ENCODE measurements at regions not wholly inside any gene's neighbourhood (a gene's known extent, or its start where the extent isn't known, plus 50 kb on each side); places are given as distances from the start of the nearest gene placed in this dataset.

DNA sequence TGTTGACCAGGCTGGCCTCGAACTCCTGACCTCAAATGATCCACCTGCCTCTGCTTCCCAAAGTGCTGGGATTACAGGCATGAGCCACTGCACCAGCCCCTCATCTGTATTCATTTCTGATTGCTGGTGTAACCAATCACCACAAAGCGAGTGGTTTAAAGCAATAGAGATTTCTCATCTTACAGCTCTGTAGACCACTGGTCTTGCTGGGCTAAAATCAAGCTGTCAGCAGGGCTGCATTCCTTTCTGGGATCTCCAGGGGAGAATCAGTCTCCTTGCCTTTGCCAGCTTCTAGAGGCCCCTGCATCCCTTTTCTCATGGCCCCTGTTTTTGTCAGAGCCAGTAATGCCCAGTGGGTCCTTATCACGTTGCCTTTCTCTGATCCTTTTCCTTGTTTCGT lies 49.9 kb upstream of the PMEPA1 start:
- H3K9ac ChIP-seq (ENCODE audit: low read length in 3 of 3) = no peak overlapping the region
- H3K27ac ChIP-seq (ENCODE audit: low read depth in 2 of 2, low read length in 2 of 2) = no peak overlapping the region
- FAIRE-seq (no peak), DNase-seq (peak in 1 of 5 donors; percentile 18)
- TF ChIP-seq, protein P1, sequence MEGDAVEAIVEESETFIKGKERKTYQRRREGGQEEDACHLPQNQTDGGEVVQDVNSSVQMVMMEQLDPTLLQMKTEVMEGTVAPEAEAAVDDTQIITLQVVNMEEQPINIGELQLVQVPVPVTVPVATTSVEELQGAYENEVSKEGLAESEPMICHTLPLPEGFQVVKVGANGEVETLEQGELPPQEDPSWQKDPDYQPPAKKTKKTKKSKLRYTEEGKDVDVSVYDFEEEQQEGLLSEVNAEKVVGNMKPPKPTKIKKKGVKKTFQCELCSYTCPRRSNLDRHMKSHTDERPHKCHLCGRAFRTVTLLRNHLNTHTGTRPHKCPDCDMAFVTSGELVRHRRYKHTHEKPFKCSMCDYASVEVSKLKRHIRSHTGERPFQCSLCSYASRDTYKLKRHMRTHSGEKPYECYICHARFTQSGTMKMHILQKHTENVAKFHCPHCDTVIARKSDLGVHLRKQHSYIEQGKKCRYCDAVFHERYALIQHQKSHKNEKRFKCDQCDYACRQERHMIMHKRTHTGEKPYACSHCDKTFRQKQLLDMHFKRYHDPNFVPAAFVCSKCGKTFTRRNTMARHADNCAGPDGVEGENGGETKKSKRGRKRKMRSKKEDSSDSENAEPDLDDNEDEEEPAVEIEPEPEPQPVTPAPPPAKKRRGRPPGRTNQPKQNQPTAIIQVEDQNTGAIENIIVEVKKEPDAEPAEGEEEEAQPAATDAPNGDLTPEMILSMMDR (IDR thresholded peaks at IDR 0.05; ENCODE audit: borderline replicate concordance, extremely low read depth, insufficient read depth) = no peak
- peaks cover 0 to 2% (median 0%) of the 10 kb centered on the region in 3 donors for H3K9me3 ChIP-seq (ENCODE audit: control insufficient read depth in 2 of 3, insufficient read depth in 1 of 3, low read length in 3 of 3)
- H3K36me3 ChIP-seq (ENCODE audit: control insufficient read depth in 2 of 3, insufficient read depth in 3 of 3, low read length in 3 of 3) = no peaks in the 10 kb centered on the region
- H3K4me1 ChIP-seq (ENCODE audit: control insufficient read depth in 2 of 3, insufficient read depth in 2 of 3, low read depth in 1 of 3, low read length in 3 of 3) = no peaks in the 10 kb centered on the region
- H3K27me3 ChIP-seq (ENCODE audit: control insufficient read depth, insufficient read depth, low read length) = no peaks in the 10 kb centered on the region
- intact Hi-C loops (cut with DNase I) = no loop called here
- H3K4me3 ChIP-seq (ENCODE audit: low read length in 3 of 3) = no peak overlapping the region

Small RNA genes lying in the stretch of these regions (microRNA-seq; reads per million reads assigned to microRNA genes)
- gene MIR4532 = 2.0 reads per million

Data from kidney (tissue), 13 donors.